ENCODE measurements at regions not wholly inside any gene's neighbourhood (a gene's known extent, or its start where the extent isn't known, plus 50 kb on each side); places are given as distances from the start of the nearest gene placed in this dataset.
A peak's percentile ranks its signal among the peaks of the same experiment; 100 is the strongest.

GRCh38 chr9:18056993-18057369 is 417.0 kb upstream of the ADAMTSL1 start:
- ATAC-seq (peak; percentile 89), FAIRE-seq (peak; percentile 47), DNase-seq (ENCODE audit: low read depth, low spot score) (peak; percentile 30)
- H3K27me3 ChIP-seq (replicated peaks in 1 of 2; ENCODE audit: control insufficient read depth in 2 of 2, insufficient read depth in 2 of 2, low read length in 1 of 2) = peaks cover 0 to 1% of the 10 kb centered on the region in 2 experiments; a peak in 3 of 4 replicates
- 0% methylated on average over 4 of the region's 4 CpGs for WGBS (ENCODE audit: insufficient coverage, insufficient replicate concordance, low lambda C conversion rate, missing lambda C conversion rate)
- H3K4me3 ChIP-seq = no peak overlapping the region
- SMC1A ChIA-PET (ENCODE audit: uncharacterized antibody, unreplicated experiment) = no interaction called here
- H3K4me1 ChIP-seq (ENCODE audit: control insufficient read depth, insufficient read depth, low read length) = no peaks in the 10 kb centered on the region
- intact Hi-C loops (cut with micrococcal nuclease; ENCODE audit: unreplicated experiment) (loop anchor here (10.0 kb wide), 1 partner anchor 532 kb away; no protein-coding TSS in a partner anchor), in situ Hi-C loops (cut with MboI) (no loop called here)
- CTCF ChIA-PET = interaction anchor here (0.5 to 1.3 kb wide), 2 partner anchors 165 to 246 kb away, joined by 3 to 4 read pairs; no protein-coding TSS in a partner anchor
- 0 out of 2 replicates have a peak, but pooled peaks have one; percentile 38 for TF ChIP-seq NR2F1 (conservative IDR thresholded peaks at IDR 0.05)
- peak; percentile 21; the same call in 1 of the 2 replicates for TF ChIP-seq IKZF1 (conservative IDR thresholded peaks at IDR 0.05)
- 0 out of 2 replicates have a peak, but pooled peaks have one; percentile 37 for TF ChIP-seq GABPA (IDR thresholded peaks at IDR 0.05; ENCODE audit: low read depth)
- TF ChIP-seq NFIC (IDR thresholded peaks at IDR 0.05; ENCODE audit: low read depth, low read length) = peak; percentile 60; the same call in 1 of the 2 replicates
- TF ChIP-seq E4F1 (IDR thresholded peaks at IDR 0.05; ENCODE audit: borderline replicate concordance, partially characterized antibody) = no peak
- TF ChIP-seq TARDBP (IDR thresholded peaks at IDR 0.05; ENCODE audit: borderline replicate concordance) = no peak
- 0 out of 2 replicates have a peak, but pooled peaks have one; percentile 31 for TF ChIP-seq JUNB (IDR thresholded peaks at IDR 0.05)
- TF ChIP-seq RUNX3 (IDR thresholded peaks at IDR 0.05; ENCODE audit: low read length) = peak; percentile 97
- peak; percentile 49; the same call in 1 of the 2 replicates for TF ChIP-seq CBFB (IDR thresholded peaks at IDR 0.05; ENCODE audit: low read depth)
- peak; percentile 93 for TF ChIP-seq POU2F2 (IDR thresholded peaks at IDR 0.05; ENCODE audit: borderline replicate concordance, low read depth, low read length)
- no peak for TF ChIP-seq RAD51 (IDR thresholded peaks at IDR 0.05)
- no peak for TF ChIP-seq NR2C2 (IDR thresholded peaks at IDR 0.05; ENCODE audit: borderline replicate concordance, control insufficient read depth, insufficient read length, low read depth)
- no peak for TF ChIP-seq ZNF592 (IDR thresholded peaks at IDR 0.05)
- peak; percentile 56; the same call in 1 of the 2 replicates for TF ChIP-seq PKNOX1 (IDR thresholded peaks at IDR 0.05)
- TF ChIP-seq BHLHE40 (IDR thresholded peaks at IDR 0.05; ENCODE audit: borderline replicate concordance in 1 of 2, low read depth in 2 of 2, low read length in 1 of 2) = peak; percentile 27 to 40; a peak in 1 of 4 replicates
- RAD21 ChIA-PET (ENCODE audit: unreplicated experiment) = no interaction called here
- H2AFZ ChIP-seq (ENCODE audit: control insufficient read depth, low read depth, low read length) = no peak overlapping the region
- no peaks in the 10 kb centered on the region for H3K79me2 ChIP-seq (ENCODE audit: control insufficient read depth, insufficient read depth, low read length)
- H3K9me3 ChIP-seq (replicated peaks; ENCODE audit: control insufficient read depth, insufficient read depth, low read length) = no peaks in the 10 kb centered on the region
- no peak overlapping the region for H3K27ac ChIP-seq (ENCODE audit: control insufficient read depth, insufficient read depth)
- H3K9ac ChIP-seq (ENCODE audit: control insufficient read depth, insufficient read depth, low read length) = no peak overlapping the region
- no TSS peak for BruUV-seq (replicated peaks)
- 0 out of 2 replicates have a peak overlapping the region, but pooled peaks have one; percentile 0 for H3K4me2 ChIP-seq (ENCODE audit: control insufficient read depth, insufficient read depth)
- H3K36me3 ChIP-seq (ENCODE audit: control insufficient read depth in 2 of 2, insufficient read depth in 2 of 2, low read length in 1 of 2) = no peaks in the 10 kb centered on the region
- POLR2A ChIA-PET = no interaction called here
- H4K20me1 ChIP-seq (ENCODE audit: control insufficient read depth, insufficient read depth) = no peaks in the 10 kb centered on the region
